ENCODE measurements at regions not wholly inside any gene's neighbourhood (a gene's known extent, or its start where the extent isn't known, plus 50 kb on each side); places are given as distances from the start of the nearest gene placed in this dataset.

GRCh38 chr11:43547430-43547831 is 133.1 kb upstream of the HSD17B12 start:
- no peak for TF ChIP-seq EZH2 (IDR thresholded peaks at IDR 0.05; ENCODE audit: borderline replicate concordance)
- TF ChIP-seq, protein P1, sequence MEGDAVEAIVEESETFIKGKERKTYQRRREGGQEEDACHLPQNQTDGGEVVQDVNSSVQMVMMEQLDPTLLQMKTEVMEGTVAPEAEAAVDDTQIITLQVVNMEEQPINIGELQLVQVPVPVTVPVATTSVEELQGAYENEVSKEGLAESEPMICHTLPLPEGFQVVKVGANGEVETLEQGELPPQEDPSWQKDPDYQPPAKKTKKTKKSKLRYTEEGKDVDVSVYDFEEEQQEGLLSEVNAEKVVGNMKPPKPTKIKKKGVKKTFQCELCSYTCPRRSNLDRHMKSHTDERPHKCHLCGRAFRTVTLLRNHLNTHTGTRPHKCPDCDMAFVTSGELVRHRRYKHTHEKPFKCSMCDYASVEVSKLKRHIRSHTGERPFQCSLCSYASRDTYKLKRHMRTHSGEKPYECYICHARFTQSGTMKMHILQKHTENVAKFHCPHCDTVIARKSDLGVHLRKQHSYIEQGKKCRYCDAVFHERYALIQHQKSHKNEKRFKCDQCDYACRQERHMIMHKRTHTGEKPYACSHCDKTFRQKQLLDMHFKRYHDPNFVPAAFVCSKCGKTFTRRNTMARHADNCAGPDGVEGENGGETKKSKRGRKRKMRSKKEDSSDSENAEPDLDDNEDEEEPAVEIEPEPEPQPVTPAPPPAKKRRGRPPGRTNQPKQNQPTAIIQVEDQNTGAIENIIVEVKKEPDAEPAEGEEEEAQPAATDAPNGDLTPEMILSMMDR (IDR thresholded peaks at IDR 0.05; ENCODE audit: poor library complexity), result no peak

All from hepatocyte (in vitro differentiated cells).